Loucy (cell line): ENCODE measurements at regions not wholly inside any gene's neighbourhood (a gene's known extent, or its start where the extent isn't known, plus 50 kb on each side); places are given as distances from the start of the nearest gene placed in this dataset.

Experiments used
- CTCF ChIP-seq: fragments of 200-600 bp; sonication (generic); conservative IDR thresholded peaks from 2 replicates; pipeline ENCODE4 v1.5.1; 2014; ENCODE audit warnings: mild to moderate bottlenecking, antibody characterized with exemption, low read length
- EZH2phosphoT487 ChIP-seq: fragments of 200-600 bp; IDR thresholded peaks from 2 replicates; pipeline ENCODE4 v1.6.1; 2018; ENCODE audit warnings: antibody characterized with exemption, mild to moderate bottlenecking, moderate library complexity, borderline replicate concordance

- TF ChIP-seq CTCF, result no peak
- no peak for TF ChIP-seq EZH2phosphoT487
Observed at GRCh38 chr4:10285028-10285427, 168.4 kb upstream of the WDR1 start.
